PC-9 (cell line): ENCODE measurements at regions not wholly inside any gene's neighbourhood (a gene's known extent, or its start where the extent isn't known, plus 50 kb on each side); places are given as distances from the start of the nearest gene placed in this dataset.

Source experiments
- EZH2 ChIP-seq: fragments of 200-600 bp; sonication (generic); IDR thresholded peaks from 2 replicates; pipeline ENCODE4 v1.8.0; 2017; ENCODE audit warnings: antibody characterized with exemption, low read depth
- TF ChIP-seq, protein P1 (sequence below): fragments of 200-600 bp; sonication (generic); conservative IDR thresholded peaks from 2 replicates; pipeline ENCODE4 v1.6.1; 2017; ENCODE audit warnings: mixed run types, antibody characterized with exemption, mild to moderate bottlenecking, moderate library complexity

DNA sequence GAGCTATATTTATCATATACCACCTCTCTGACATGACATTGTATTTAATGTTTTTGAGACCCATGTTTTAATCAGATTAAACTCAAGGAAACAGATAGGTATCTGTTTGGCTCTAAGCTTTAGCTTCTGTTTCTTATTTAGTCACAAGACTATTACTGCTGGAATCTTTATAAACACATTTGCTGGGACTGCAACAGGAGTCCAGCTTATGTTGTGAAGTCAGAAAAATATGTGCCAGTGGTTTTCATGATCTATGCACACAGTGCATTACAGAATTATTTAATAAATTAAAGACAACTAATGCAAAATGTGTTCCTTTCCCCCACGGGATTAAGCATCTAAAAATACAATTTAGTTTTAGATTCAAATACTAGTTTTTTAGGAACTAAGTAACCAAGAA, 338.9 kb downstream of the ZEB2 start:
- no peak for TF ChIP-seq EZH2
- TF ChIP-seq, protein P1, sequence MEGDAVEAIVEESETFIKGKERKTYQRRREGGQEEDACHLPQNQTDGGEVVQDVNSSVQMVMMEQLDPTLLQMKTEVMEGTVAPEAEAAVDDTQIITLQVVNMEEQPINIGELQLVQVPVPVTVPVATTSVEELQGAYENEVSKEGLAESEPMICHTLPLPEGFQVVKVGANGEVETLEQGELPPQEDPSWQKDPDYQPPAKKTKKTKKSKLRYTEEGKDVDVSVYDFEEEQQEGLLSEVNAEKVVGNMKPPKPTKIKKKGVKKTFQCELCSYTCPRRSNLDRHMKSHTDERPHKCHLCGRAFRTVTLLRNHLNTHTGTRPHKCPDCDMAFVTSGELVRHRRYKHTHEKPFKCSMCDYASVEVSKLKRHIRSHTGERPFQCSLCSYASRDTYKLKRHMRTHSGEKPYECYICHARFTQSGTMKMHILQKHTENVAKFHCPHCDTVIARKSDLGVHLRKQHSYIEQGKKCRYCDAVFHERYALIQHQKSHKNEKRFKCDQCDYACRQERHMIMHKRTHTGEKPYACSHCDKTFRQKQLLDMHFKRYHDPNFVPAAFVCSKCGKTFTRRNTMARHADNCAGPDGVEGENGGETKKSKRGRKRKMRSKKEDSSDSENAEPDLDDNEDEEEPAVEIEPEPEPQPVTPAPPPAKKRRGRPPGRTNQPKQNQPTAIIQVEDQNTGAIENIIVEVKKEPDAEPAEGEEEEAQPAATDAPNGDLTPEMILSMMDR = no peak
